Limb (tissue), 2 donors: ENCODE measurements at regions not wholly inside any gene's neighbourhood (a gene's known extent, or its start where the extent isn't known, plus 50 kb on each side); places are given as distances from the start of the nearest gene placed in this dataset.

Source experiments
- DNase-seq, 2 donors: peaks; one replicate each; pipeline ENCODE4 v3.0.0-alpha.2; 2016; ENCODE audit errors: extremely low spot score in 2 of 2

DNA sequence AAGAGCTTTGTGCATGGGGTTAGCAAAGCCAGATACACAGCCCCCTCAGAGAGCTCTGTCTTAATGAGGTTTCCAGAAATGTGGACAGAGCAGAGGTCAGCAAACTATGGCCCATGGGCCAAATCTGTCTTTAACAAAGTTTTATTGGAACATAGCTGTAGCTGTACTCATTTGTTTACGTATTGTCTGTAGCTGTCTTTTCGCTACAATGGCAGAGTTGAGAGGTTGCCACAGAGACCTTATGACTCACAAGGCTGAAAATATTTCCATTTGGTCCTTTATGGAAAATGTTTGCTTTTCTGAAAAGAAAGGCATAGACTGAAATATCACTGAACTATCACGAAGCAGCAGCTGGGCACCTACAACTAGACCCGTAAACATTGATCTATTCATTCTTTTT is 841.8 kb downstream of the SLC4A3 start:
- DNase-seq = no peak

GRCh38 chr2:220473611-220474010 is 846.2 kb downstream of the SLC4A3 start:
- no peak for DNase-seq

DNA sequence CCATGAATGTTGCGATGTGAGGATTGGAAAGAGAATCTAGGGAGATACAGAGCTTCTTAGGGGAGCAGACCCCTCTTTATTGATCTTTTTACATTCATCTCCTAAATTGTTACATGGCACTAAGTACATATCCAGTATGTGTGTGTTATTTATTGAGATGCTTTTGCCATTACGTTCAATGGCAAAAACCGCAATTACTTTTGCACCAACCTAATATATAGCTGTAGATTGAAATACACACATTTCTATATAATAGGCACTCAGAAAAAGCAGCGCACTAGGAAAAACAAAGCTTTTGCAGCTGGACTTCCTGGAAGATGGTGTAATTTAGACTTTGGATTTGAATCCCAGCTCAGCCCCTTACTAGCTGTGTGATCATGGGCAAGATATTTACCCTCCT is 849.4 kb downstream of the SLC4A3 start:
- DNase-seq = no peak

DNA sequence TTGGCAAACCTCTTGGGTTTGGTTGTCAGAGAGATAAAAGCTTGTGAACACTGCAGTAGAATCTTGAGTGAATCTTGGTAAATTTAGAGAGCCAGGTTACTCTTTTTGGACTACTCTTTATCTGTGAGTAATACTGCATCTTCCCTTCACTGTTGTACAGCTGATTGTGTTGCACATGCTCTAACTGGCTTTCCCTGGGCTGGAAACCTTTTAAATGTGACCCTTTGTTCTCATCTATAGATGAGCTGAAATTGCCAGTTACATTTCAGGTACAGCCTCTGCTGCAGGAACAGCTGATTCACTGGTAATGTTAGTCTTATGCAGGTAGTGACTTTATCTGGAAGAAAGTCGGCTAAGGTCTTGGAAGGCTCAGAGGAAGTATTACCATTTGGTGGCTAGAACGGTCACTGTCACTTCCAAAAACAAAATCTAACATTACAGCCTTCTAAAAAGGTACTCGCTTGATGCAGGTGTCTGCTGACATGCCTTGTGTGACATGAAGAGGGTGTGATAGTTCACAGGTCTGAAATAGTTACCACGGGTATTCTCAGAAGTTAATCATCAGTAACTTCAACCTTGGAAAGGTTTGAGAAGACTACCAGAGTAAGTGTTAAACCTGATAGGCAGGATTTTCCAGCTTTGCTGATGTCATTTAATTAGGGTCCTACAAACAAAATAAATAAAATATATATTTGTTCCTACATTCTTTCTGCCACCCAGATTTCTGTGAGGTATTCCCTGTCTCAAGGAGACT is 851.1 kb downstream of the SLC4A3 start:
- no peak for DNase-seq

DNA sequence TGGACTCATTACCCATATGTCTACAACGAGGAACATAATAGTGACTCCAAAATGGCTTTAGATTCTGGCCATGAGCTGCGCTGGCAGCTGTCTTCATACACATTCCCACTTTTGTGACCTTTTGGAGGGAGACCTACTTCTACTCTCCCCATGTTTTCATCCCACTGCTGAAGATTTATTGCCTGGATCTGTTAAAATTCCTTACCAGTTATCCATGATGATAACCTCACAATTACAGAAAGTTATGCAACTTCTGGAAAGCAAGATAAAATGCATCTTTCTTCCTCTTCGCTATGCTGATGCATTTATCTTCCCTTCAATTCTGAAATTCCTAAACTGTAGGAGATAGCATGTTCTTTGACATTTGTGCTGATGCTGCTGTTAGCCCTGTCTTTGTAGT is 855.3 kb downstream of the SLC4A3 start:
- DNase-seq = no peak

DNA sequence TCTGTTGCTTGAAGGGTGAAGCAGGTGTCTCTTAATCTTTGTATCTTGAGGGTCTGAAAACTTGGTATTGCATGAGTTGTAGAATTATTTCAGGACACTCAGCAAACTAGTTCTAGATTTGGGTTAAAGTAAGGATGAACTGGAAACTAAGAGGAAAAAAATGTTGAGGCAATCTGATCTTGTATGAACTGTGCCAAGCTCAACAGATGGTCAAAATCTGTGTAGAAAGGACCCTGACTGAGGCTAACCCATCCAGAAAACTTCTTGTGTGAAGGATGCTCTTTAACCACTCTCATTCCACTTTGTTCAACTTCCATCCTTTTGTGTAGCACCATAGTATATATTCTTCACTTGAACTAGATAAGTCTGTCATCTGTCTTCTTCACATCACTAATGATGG is 861.7 kb downstream of the SLC4A3 start:
- no peak for DNase-seq

DNA sequence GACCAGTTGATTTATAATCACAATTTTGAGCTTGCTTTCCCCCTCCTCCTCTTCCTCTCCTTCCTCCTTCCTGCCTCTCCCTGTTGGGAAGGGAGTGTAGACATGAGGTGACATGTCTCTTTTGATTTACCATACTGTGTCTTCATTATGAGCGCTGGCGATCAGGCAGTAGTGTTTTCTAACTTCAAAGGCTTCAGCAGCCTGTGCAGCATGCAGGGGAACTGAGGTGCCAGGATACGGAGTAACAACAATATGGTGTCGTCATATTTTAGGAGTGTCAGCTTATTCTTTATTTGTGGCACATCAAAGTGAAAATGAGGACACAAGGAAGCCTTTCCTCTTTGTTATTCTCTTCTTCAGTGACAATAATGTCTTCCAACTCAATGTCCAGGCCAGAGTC is 864.2 kb downstream of the SLC4A3 start:
- DNase-seq = no peak

GRCh38 chr2:220493871-220494525 is 866.6 kb downstream of the SLC4A3 start:
- no peak for DNase-seq

- DNase-seq = no peak
These were observed 869.1 kb downstream of the SLC4A3 start for GRCh38 chr2:220496513-220496912.

DNA sequence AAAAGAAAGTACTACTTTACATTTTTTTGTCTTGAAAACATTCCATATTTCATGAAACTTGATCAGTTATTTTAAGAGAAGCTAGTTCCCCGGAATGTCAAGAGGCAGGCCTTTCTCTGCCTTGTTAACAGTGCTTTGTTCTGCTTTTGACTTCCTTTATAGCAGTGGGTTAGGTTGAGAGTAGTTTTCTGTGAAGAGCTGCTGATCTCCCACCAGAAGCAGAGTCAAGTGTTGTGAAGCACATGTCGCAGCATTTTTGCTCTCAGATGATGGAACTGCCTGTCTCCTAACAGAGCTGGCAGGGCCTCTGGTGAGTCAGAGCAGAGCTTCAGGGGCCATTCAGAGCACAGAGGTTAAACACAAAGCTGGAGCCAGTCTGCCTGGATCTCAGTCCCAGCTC is 871.8 kb downstream of the SLC4A3 start:
- no peak for DNase-seq

GRCh38 chr2:220502539-220502938 is 875.1 kb downstream of the SLC4A3 start:
- DNase-seq = no peak

GRCh38 chr2:220503431-220503830 is 876.0 kb downstream of the SLC4A3 start:
- no peak for DNase-seq

- DNase-seq = no peak
These were observed 877.6 kb downstream of the SLC4A3 start for GRCh38 chr2:220504938-220505503.

- DNase-seq = no peak
These were observed 879.0 kb downstream of the SLC4A3 start for GRCh38 chr2:220506466-220506865.

GRCh38 chr2:220509096-220509757 is 881.8 kb downstream of the SLC4A3 start:
- peak in 1 of 2 donors; percentile 34 for DNase-seq

- no peak for DNase-seq
These were observed 882.5 kb downstream of the SLC4A3 start for GRCh38 chr2:220509966-220510365.

DNA sequence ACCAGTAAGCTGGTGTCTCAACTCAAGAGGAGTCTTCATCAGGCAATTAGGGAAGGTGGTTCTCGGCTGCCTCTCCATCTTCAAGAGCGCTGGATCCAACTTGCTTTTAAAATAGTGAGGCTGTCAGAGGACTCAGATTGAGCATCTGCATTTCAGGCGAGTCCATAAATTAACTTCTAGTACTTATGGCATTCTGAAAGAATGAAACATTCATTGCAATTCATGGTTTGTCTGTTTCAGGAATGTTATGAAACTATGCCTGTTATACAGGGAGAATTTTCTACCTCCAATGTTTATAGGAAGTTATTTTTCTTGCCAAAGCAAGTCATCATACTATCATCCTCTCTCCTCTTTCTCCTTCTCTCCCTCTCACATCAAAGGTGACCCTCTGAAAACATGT is 883.2 kb downstream of the SLC4A3 start:
- DNase-seq = no peak

DNA sequence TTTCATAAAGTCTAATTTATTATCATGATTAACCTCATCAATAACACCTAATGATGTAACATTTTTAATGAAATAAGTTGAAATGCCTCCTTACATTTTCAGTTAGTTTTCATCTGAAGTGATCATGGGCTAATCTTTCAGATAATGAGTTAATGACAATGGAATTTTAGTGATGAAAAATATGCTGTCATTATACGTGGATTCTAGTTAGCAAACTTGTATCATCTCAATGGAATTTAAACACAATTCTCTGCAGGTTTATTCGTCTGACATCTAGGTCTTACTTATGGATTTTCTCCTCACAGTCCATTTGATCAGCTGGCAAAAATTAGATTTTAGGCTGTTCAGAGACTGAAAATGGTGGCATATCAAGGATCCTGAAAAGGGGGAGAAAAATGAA is 885.0 kb downstream of the SLC4A3 start:
- no peak for DNase-seq

DNA sequence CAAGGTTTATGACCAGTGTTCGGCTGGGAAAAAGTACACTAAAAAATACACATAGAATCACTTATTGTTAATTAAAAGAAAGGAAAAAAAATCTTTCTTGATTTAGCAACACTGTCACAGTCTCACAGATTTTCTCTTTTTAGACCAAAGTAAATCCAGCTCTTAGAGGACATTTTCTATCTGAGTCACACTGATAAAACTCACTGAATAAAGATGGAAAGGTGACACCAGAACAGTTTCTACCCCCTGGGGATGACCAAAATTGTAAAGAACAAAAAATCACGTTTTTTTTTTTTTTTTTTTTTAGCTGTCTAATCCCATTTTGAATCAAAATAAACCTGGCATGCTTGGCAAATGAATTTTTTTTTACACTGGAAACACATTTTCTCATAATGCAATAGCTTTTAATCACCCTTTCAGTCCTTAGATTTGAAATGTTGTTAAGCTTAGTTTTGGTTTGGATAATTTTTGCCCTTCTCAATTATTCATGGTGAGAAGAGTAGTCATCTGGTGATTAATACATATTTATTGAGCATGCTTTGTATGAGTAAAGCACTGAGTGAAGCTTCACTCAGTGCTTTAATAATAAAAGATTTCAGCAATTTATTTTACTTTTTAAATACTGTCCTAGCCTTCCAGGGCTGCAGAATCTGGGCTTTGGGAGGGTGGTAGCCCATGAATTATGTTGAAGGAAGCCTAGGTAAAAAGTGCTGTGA is 886.3 kb downstream of the SLC4A3 start:
- no peak for DNase-seq

DNA sequence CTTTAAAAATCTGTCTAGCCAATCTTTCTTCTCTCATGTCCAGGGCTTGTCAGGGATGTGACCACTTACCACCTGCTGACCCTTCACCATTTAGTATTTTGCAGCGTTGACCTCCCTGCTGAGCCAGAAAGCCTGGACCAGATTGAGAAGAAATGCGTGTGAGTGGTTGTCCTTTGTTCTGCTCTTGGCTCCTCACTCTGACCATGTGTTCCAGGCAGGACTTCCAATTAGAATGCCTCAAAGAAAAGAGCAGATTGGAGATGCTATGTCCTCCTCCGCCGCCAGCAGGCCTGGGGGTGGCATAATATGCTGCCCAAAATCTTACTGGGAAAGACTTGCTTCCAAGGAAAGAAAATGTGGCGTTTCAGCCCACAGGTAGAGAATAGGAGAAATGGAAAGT is 894.1 kb downstream of the SLC4A3 start:
- DNase-seq = no peak

DNA sequence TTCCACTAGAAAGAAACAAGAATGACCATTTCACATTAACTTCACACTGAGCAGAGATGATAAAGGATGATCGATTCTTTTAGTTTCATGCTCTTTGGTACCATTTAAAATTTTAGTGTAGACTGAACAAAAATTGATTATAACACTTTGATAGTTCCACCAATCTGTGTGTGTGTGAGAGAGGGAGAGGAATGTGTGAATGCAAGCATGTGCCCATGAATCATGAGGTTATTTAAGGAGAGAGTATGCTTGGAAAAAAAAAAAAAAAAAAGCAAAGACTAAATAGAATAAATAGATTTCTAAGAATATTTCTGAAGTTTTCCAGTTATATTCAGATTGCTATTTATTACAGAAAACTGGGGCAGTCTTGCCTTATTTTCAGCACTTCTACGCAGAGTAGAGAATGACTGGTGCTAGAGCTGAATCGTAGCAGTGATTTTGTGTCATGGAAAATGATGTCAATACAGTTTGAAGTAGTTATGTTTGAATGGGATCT is 900.8 kb downstream of the SLC4A3 start:
- DNase-seq = no peak

DNA sequence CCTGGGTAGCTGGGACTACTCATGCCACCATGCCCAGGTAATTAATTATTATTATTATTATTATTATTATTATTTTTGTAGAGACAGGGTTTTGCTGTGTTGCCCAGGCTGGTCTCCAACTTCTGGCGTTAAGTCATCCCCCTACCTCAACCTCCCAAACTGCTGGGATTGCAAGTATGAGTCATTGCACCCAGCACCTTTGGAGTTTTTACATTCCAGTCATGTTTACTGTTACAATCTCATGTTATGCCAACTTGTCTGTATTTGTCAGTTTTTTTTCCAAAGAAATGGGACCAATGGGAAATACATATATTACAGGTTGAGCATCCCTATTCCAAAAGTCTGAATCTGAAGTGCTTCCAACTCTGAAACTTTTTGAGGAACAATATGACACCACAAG is 903.8 kb downstream of the SLC4A3 start:
- DNase-seq = no peak
